Hepatocyte (in vitro differentiated cells): ENCODE measurements at regions not wholly inside any gene's neighbourhood (a gene's known extent, or its start where the extent isn't known, plus 50 kb on each side); places are given as distances from the start of the nearest gene placed in this dataset.

Source experiments
- DNase-seq: peaks from one replicate; pipeline ENCODE4 v3.0.0-alpha.2; 2016; ENCODE audit warnings: low spot score
- H2AFZ ChIP-seq: fragments of 200-600 bp; sonication (generic); 2 replicates; pipeline ENCODE4 v1.6.0; 2016; ENCODE audit warnings: antibody characterized with exemption, mild to moderate bottlenecking
- H3K27ac ChIP-seq: fragments of 200-600 bp; sonication (generic); 2 replicates; pipeline ENCODE4 v1.5.1; 2016; ENCODE audit warnings: mild to moderate bottlenecking
- H3K27me3 ChIP-seq: fragments of 200-600 bp; sonication (generic); 2 replicates; pipeline ENCODE4 v1.6.1; 2016
- H3K36me3 ChIP-seq: fragments of 200-600 bp; sonication (generic); replicated peaks from 2 replicates; pipeline ENCODE4 v1.5.1; 2016; ENCODE audit warnings: low read depth; ENCODE audit not compliant: insufficient read depth
- H3K4me1 ChIP-seq: fragments of 200-600 bp; sonication (generic); 2 replicates; pipeline ENCODE4 v1.5.1; 2016; ENCODE audit warnings: mild to moderate bottlenecking, moderate library complexity; ENCODE audit not compliant: insufficient read depth
- H3K4me2 ChIP-seq: fragments of 200-600 bp; sonication (generic); 2 replicates; pipeline ENCODE4 v1.6.0; 2016
- H3K4me3 ChIP-seq: fragments of 200-600 bp; sonication (generic); 2 replicates; pipeline ENCODE4 v1.5.1; 2016; ENCODE audit warnings: mild to moderate bottlenecking
- H3K79me2 ChIP-seq: fragments of 200-600 bp; sonication (generic); 2 replicates; pipeline ENCODE4 v1.6.0; 2017; ENCODE audit warnings: mild to moderate bottlenecking
- H3K9me2 ChIP-seq: fragments of 200-600 bp; sonication (generic); replicated peaks from 2 replicates; pipeline ENCODE4 v1.6.0; 2017; ENCODE audit warnings: mild to moderate bottlenecking; ENCODE audit not compliant: insufficient read depth
- H3K9me3 ChIP-seq: fragments of 200-600 bp; sonication (generic); 2 replicates; pipeline ENCODE4 v1.5.1; 2016; ENCODE audit warnings: low read depth, mild to moderate bottlenecking
- H4K20me1 ChIP-seq: fragments of 200-600 bp; sonication (generic); 2 replicates; pipeline ENCODE4 v1.6.0; 2016; ENCODE audit warnings: mild to moderate bottlenecking; ENCODE audit not compliant: insufficient read depth, poor library complexity, severe bottlenecking
- EZH2 ChIP-seq: fragments of 200-600 bp; sonication (generic); IDR thresholded peaks from 2 replicates; pipeline ENCODE4 v1.6.1; 2016; ENCODE audit warnings: antibody characterized with exemption, mild to moderate bottlenecking, borderline replicate concordance
- EZH2phosphoT487 ChIP-seq: fragments of 200-600 bp; sonication (generic); IDR thresholded peaks from one replicate; pipeline ENCODE4 v1.6.1; 2018; ENCODE audit warnings: antibody characterized with exemption, mild to moderate bottlenecking, low read depth, moderate library complexity; ENCODE audit not compliant: unreplicated experiment, severe bottlenecking
- WGBS: methylation state at CpG from one replicate; pipeline ENCODE4 v1.1.6; 2016; ENCODE audit warnings: low lambda C conversion rate; ENCODE audit errors: missing lambda C conversion rate; 5-methylcytosine and 5-hydroxymethylcytosine counted together
- TF ChIP-seq, protein P1 (sequence below): fragments of 200-600 bp; sonication (generic); IDR thresholded peaks from 2 replicates; pipeline ENCODE4 v1.5.1; 2016; ENCODE audit warnings: antibody characterized with exemption, mild to moderate bottlenecking; ENCODE audit not compliant: poor library complexity

DNA sequence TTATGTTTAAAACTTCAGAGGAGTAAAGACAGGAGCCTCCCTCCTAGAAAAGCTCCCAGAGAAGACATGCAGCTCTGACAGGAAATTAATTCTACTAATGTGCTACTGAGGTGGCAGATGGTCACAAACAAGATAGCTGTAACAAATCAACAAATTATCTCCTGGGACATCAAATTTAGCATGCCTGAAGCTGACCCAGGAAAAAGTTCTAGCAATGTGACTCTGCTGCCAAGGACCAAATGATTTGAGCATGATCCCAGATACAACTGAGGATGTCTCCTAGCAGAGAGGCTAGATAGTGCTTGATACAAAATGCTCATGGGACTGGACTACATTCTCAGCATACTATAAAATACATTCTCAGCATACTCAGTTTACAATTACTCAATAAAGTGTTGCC, 413.5 kb upstream of the SMC2 start:
- Histone ChIP-seq H3K9me3 (no peaks in the 10 kb centered on the region), H3K36me3 (no peaks in the 10 kb centered on the region), H3K27ac (no peak overlapping the region), H3K4me3 (no peak overlapping the region), H3K4me2 (no peak overlapping the region), H3K27me3 (no peaks in the 10 kb centered on the region), H3K79me2 (no peaks in the 10 kb centered on the region), H3K4me1 (no peaks in the 10 kb centered on the region), H2AFZ (no peak overlapping the region), H3K9me2 (no peaks in the 10 kb centered on the region), H4K20me1 (no peaks in the 10 kb centered on the region)
- no peak for DNase-seq
- TF ChIP-seq EZH2 (no peak), EZH2phosphoT487 (no peak)
- TF ChIP-seq, protein P1, sequence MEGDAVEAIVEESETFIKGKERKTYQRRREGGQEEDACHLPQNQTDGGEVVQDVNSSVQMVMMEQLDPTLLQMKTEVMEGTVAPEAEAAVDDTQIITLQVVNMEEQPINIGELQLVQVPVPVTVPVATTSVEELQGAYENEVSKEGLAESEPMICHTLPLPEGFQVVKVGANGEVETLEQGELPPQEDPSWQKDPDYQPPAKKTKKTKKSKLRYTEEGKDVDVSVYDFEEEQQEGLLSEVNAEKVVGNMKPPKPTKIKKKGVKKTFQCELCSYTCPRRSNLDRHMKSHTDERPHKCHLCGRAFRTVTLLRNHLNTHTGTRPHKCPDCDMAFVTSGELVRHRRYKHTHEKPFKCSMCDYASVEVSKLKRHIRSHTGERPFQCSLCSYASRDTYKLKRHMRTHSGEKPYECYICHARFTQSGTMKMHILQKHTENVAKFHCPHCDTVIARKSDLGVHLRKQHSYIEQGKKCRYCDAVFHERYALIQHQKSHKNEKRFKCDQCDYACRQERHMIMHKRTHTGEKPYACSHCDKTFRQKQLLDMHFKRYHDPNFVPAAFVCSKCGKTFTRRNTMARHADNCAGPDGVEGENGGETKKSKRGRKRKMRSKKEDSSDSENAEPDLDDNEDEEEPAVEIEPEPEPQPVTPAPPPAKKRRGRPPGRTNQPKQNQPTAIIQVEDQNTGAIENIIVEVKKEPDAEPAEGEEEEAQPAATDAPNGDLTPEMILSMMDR, result no peak

DNA sequence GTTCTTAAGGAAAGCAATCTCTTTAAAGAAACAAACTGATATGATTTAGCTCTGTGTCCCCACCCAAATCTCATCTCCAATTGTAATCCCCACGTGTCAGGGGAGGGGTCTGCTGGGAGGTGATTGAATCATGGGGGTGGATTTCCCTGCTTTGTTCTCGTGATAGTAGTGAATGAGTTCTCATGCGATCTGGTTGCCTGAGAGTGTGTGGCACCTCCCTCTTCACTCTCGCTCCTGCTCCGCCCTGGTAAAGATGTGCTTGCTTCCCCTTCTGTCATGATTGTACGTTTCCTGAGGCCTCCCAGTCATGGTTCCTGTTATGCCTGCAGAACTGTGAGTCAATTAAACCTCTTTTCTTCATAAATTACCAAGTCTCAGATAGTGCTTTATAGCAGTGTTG, 412.7 kb upstream of the SMC2 start:
- Histone ChIP-seq H3K4me3 (no peak overlapping the region), H3K9me3 (no peaks in the 10 kb centered on the region), H3K9me2 (no peaks in the 10 kb centered on the region), H3K4me2 (no peak overlapping the region), H3K36me3 (no peaks in the 10 kb centered on the region), H3K27ac (no peak overlapping the region), H2AFZ (no peak overlapping the region), H3K4me1 (no peaks in the 10 kb centered on the region), H3K27me3 (no peaks in the 10 kb centered on the region), H4K20me1 (no peaks in the 10 kb centered on the region), H3K79me2 (no peaks in the 10 kb centered on the region)
- no peak for DNase-seq
- no peak for TF ChIP-seq EZH2phosphoT487
- TF ChIP-seq, protein P1, result no peak
- TF ChIP-seq EZH2, result no peak
- 72% methylated on average over 6 of the region's 6 CpGs for WGBS

DNA sequence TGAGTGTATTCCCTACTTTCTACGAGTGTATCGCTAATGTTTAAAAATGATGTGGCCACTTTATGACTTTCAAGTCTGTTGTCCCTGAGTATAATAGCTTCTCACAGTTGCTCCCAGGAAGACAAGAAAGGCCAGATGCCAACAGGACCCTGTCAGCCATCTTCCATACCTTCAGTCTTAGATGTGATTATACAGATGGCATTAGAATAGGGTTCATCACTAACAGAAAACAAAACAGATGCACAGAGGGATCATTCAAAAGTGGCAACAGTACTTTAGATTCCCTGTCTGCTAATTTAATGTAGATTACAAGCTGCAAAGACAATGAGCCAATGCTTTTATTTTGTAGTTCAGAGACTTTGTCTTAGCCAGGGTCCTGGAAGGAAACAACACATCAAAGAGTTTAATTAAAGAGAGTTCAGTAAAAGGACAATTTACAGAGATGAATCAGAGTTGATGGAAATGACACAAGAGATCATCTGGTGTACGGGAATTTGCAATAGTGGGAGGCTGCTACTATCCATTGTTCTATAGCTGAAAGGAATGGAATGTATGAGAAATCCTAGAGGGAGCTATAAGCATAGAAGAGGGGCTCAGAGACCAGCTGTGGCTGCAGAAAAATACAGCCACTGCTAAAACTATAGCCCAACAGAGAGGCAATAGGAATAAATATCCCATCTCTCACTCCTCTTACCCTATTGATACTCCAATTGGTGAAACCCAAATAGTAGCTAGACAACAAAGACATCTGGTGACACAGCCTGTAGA, 393.7 kb upstream of the SMC2 start:
- no peak for TF ChIP-seq EZH2
- TF ChIP-seq EZH2phosphoT487, result no peak
- TF ChIP-seq, protein P1, result no peak
- Histone ChIP-seq H3K27me3 (no peaks in the 10 kb centered on the region), H3K4me3 (no peak overlapping the region), H2AFZ (no peak overlapping the region), H3K4me1 (no peaks in the 10 kb centered on the region), H3K9me3 (no peaks in the 10 kb centered on the region), H3K79me2 (no peaks in the 10 kb centered on the region), H3K27ac (no peak overlapping the region), H3K36me3 (no peaks in the 10 kb centered on the region), H4K20me1 (no peaks in the 10 kb centered on the region), H3K4me2 (no peak overlapping the region), H3K9me2 (no peaks in the 10 kb centered on the region)
- DNase-seq, result no peak
- WGBS, result 83% methylated on average over 3 of the region's 3 CpGs

DNA sequence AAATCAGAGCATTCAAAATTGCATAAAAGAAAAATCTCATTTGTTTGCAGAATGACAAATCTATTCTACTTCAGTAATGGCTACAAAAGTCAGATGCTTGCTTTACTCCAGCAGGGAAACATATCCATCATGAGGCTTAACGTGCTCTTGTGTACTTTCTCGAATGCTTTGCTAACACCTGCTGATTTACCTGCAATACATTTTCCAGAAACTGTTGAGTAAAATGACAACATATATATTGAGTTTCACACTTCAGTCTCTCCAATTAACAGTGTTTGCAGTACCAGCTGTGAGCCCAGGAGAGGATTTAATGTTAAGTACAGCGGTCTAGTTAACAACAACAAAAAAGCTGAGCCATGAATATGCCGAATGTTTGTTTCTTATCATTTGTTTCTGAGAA, 391.5 kb upstream of the SMC2 start:
- Histone ChIP-seq H4K20me1 (no peaks in the 10 kb centered on the region), H2AFZ (no peak overlapping the region), H3K27ac (no peak overlapping the region), H3K79me2 (no peaks in the 10 kb centered on the region), H3K36me3 (no peaks in the 10 kb centered on the region), H3K4me3 (no peak overlapping the region), H3K4me1 (no peaks in the 10 kb centered on the region), H3K4me2 (no peak overlapping the region), H3K27me3 (no peaks in the 10 kb centered on the region), H3K9me3 (no peaks in the 10 kb centered on the region), H3K9me2 (no peaks in the 10 kb centered on the region)
- no peak for DNase-seq
- WGBS, result 39% methylated on average over 4 of the region's 4 CpGs
- TF ChIP-seq EZH2phosphoT487, result no peak
- TF ChIP-seq, protein P1, result no peak
- no peak for TF ChIP-seq EZH2
